Heart left ventricle (tissue), 13 donors: ENCODE measurements at regions not wholly inside any gene's neighbourhood (a gene's known extent, or its start where the extent isn't known, plus 50 kb on each side); places are given as distances from the start of the nearest gene placed in this dataset.

Experiments used
- POLR2A ChIP-seq, 2 donors: fragments of 450-650 bp; IDR thresholded peaks; one replicate each; pipeline ENCODE4 v1.6.1; 2017; ENCODE audit warnings: antibody characterized with exemption in 2 of 2, mild to moderate bottlenecking in 2 of 2, moderate library complexity in 2 of 2
- TF ChIP-seq, protein P1 (sequence below), 12 donors: fragments of 200-600 bp; sonication (generic) in 4 of 12; IDR thresholded peaks; one replicate each; pipeline versions ENCODE4 v1.5.0 to v1.8.0; 2018 to 2022; ENCODE audit warnings: antibody characterized with exemption in 12 of 12, mild to moderate bottlenecking in 5 of 12
- donor health status: ischemic (EF 13 %, LVEDD 7.1; RV severe dilation, severe dysfunction).
- donor health status: DM: no; HTN: yes; CAD: no.
- donor health status: DM: no; HTN: no; CAD: no.
- donor health status: ischemic (EF 25% LVEDD 6.9; RV normal size, moderate dysfunction).
- donor health status: ischemic (EF 25% LVEDD 5.7; RV mildly dilated, moderate dysfunction).
- donor health status: ischemic (EF 35%, LVEDD 5.7; RV mildly dilated, moderate dysfunction).
- donor health status: nonischemic (EF 11% LVEDD 7.7; RV severe dilation, severe dysfunction).
- donor health status: DM: yes; HTN: yes; CAD: no.
- donor health status: PGD.
- donor health status: ischemic (EF 29% LVEDD 5.4; RV normal size, mild dysfunction).
- donor health status: nonischemic (EF 23%, LVEDD 6.1; RV moderate dilation, normal function).

DNA sequence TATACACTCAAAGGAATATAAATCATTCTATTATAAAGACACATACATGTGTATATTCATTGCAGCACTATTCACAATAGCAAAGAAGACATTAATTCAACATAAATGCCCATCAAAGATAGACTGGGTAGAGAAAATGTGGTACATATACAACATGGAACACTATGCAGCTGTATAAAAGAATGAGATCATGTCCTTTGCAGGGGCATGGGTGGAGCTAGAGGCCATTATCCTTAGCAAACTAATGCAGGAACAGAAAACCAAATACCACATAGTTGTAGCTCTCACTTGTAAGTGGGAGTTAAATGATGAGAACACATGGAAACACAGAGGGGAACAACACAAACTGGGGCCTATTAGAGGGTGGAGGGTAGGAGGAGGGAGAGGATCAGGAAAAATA is 121.0 kb upstream of the LOC128125822 start:
- TF ChIP-seq, protein P1, sequence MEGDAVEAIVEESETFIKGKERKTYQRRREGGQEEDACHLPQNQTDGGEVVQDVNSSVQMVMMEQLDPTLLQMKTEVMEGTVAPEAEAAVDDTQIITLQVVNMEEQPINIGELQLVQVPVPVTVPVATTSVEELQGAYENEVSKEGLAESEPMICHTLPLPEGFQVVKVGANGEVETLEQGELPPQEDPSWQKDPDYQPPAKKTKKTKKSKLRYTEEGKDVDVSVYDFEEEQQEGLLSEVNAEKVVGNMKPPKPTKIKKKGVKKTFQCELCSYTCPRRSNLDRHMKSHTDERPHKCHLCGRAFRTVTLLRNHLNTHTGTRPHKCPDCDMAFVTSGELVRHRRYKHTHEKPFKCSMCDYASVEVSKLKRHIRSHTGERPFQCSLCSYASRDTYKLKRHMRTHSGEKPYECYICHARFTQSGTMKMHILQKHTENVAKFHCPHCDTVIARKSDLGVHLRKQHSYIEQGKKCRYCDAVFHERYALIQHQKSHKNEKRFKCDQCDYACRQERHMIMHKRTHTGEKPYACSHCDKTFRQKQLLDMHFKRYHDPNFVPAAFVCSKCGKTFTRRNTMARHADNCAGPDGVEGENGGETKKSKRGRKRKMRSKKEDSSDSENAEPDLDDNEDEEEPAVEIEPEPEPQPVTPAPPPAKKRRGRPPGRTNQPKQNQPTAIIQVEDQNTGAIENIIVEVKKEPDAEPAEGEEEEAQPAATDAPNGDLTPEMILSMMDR (IDR thresholded peaks at IDR 0.05) = no peak
- TF ChIP-seq POLR2A (IDR thresholded peaks at IDR 0.05) = no peak
